Astrocyte (in vitro differentiated cells and primary cell): ENCODE measurements at regions not wholly inside any gene's neighbourhood (a gene's known extent, or its start where the extent isn't known, plus 50 kb on each side); places are given as distances from the start of the nearest gene placed in this dataset.

Experiments
- DNase-seq: peaks from one replicate; pipeline ENCODE4 v3.0.0-alpha.2; 2010; ENCODE audit warnings: low read depth
- FAIRE-seq: peaks from 2 replicates; lab custom pipeline; 2011; peaks lifted over from hg19 to GRCh38; lab: Jason Lieb, UNC
- H2AFZ ChIP-seq: 2 replicates; pipeline ENCODE4 v1.6.0; 2012; ENCODE audit warnings: low read depth, low read length, inconsistent platforms
- H3K27ac ChIP-seq: 2 replicates; pipeline ENCODE4 v1.5.1; 2011; ENCODE audit warnings: low read depth, low read length, inconsistent platforms
- H3K27me3 ChIP-seq: 2 replicates; pipeline ENCODE4 v1.6.0; 2011; ENCODE audit warnings: low read length, inconsistent platforms; ENCODE audit not compliant: insufficient read depth
- H3K36me3 ChIP-seq: 2 replicates; pipeline ENCODE4 v1.5.1; 2011; ENCODE audit warnings: low read length, inconsistent platforms; ENCODE audit not compliant: insufficient read depth
- H3K4me1 ChIP-seq: 2 replicates; pipeline ENCODE4 v1.5.1; 2011; ENCODE audit warnings: low read length, inconsistent platforms; ENCODE audit not compliant: insufficient read depth
- H3K4me2 ChIP-seq: 2 replicates; pipeline ENCODE4 v1.6.0; 2012; ENCODE audit warnings: low read length, inconsistent platforms
- H3K4me3 ChIP-seq: 2 replicates; pipeline ENCODE4 v1.5.1; 2011; ENCODE audit warnings: low read depth, mild to moderate bottlenecking, low read length, inconsistent platforms; ENCODE audit not compliant: insufficient read depth
- H3K79me2 ChIP-seq: 2 replicates; pipeline ENCODE4 v1.6.0; 2012; ENCODE audit warnings: mild to moderate bottlenecking, low read length, inconsistent platforms; ENCODE audit not compliant: insufficient read depth
- H3K9ac ChIP-seq: 2 replicates; pipeline ENCODE4 v1.6.0; 2012; ENCODE audit warnings: mild to moderate bottlenecking, low read length, inconsistent platforms
- H3K9me3 ChIP-seq: 2 replicates; pipeline ENCODE4 v1.5.1; 2012; ENCODE audit warnings: low read depth, mild to moderate bottlenecking, low read length, inconsistent platforms; ENCODE audit not compliant: insufficient read depth
- H4K20me1 ChIP-seq: 2 replicates; pipeline ENCODE4 v1.6.0; 2012; ENCODE audit warnings: low read length, inconsistent platforms; ENCODE audit not compliant: insufficient read depth
- H3K27ac Mint-ChIP-seq: one replicate; pipeline ENCODE4 v1.8.0; 2021; ENCODE audit warnings: mild to moderate bottlenecking, mixed read lengths; ENCODE audit not compliant: unreplicated experiment
- H3K27me3 Mint-ChIP-seq: one replicate; pipeline ENCODE4 v1.8.0; 2021; ENCODE audit warnings: low read depth, mixed read lengths; ENCODE audit not compliant: unreplicated experiment
- H3K36me3 Mint-ChIP-seq: one replicate; pipeline ENCODE4 v1.8.0; 2021; ENCODE audit warnings: low read depth, mixed read lengths; ENCODE audit not compliant: unreplicated experiment
- H3K4me1 Mint-ChIP-seq: one replicate; pipeline ENCODE4 v1.8.0; 2021; ENCODE audit warnings: low read depth, mixed read lengths; ENCODE audit not compliant: unreplicated experiment
- H3K4me3 Mint-ChIP-seq: one replicate; pipeline ENCODE4 v1.8.0; 2021; ENCODE audit warnings: mild to moderate bottlenecking, moderate library complexity, mixed read lengths; ENCODE audit not compliant: unreplicated experiment
- H3K9me3 Mint-ChIP-seq: one replicate; pipeline ENCODE4 v1.8.0; 2021; ENCODE audit warnings: mild to moderate bottlenecking, mixed read lengths; ENCODE audit not compliant: unreplicated experiment
- CTCF ChIP-seq: IDR thresholded peaks from 2 replicates; pipeline ENCODE4 v1.5.1; 2011; ENCODE audit warnings: low read depth, mild to moderate bottlenecking, inconsistent platforms, low read length, moderate library complexity; ENCODE audit not compliant: insufficient read depth
- EZH2 ChIP-seq: IDR thresholded peaks from 2 replicates; pipeline ENCODE4 v1.6.1; 2012; ENCODE audit warnings: mild to moderate bottlenecking, low read length, inconsistent platforms; ENCODE audit not compliant: insufficient read depth

DNA sequence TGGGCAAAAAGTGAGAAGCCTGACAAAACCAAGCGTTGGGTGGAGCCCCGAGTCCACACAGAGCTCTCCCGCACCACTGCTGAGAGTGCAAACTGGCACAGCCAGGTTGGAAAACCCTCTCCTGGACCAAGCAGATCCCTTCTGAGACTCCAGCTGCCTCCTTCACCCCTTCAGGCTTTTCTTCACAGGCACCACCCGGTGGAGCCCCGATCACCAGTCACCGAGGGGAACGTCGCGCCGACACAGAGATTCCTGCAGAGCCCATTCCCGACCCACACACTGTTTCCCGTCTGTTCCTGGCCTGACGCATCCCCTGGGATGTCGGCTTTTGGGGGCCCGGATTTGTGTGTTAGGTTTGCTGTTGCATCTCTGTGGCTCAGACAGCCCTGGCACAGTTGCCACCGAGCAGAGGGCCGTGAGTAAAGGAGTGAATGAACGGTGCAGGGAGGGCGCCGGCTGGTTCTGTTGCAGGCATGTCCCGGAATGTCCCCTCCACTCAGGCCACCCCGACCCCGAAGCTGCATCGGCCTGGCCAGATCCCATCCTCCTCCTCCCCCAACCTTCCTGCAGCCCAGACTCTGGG lies 51.0 kb upstream of the INPP5A start:
- Mint-ChIP-seq H3K9me3 (no peaks in the 10 kb centered on the region), H3K36me3 (no peaks in the 10 kb centered on the region), H3K4me1 (peaks cover 8% of the 10 kb centered on the region), H3K27ac (no peak overlapping the region), H3K27me3 (peaks cover 30% of the 10 kb centered on the region), H3K4me3 (no peak overlapping the region)
- DNase-seq, result no peak
- Histone ChIP-seq H3K4me3 (no peak overlapping the region), H3K9ac (no peak overlapping the region), H3K9me3 (no peaks in the 10 kb centered on the region), H3K36me3 (no peaks in the 10 kb centered on the region), H3K4me1 (peaks cover 20% of the 10 kb centered on the region), H2AFZ (no peak overlapping the region), H4K20me1 (no peaks in the 10 kb centered on the region), H3K4me2 (no peak overlapping the region), H3K27me3 (no peaks in the 10 kb centered on the region), H3K79me2 (no peaks in the 10 kb centered on the region), H3K27ac (no peak overlapping the region)
- no peak for FAIRE-seq
- TF ChIP-seq CTCF, result no peak

DNA sequence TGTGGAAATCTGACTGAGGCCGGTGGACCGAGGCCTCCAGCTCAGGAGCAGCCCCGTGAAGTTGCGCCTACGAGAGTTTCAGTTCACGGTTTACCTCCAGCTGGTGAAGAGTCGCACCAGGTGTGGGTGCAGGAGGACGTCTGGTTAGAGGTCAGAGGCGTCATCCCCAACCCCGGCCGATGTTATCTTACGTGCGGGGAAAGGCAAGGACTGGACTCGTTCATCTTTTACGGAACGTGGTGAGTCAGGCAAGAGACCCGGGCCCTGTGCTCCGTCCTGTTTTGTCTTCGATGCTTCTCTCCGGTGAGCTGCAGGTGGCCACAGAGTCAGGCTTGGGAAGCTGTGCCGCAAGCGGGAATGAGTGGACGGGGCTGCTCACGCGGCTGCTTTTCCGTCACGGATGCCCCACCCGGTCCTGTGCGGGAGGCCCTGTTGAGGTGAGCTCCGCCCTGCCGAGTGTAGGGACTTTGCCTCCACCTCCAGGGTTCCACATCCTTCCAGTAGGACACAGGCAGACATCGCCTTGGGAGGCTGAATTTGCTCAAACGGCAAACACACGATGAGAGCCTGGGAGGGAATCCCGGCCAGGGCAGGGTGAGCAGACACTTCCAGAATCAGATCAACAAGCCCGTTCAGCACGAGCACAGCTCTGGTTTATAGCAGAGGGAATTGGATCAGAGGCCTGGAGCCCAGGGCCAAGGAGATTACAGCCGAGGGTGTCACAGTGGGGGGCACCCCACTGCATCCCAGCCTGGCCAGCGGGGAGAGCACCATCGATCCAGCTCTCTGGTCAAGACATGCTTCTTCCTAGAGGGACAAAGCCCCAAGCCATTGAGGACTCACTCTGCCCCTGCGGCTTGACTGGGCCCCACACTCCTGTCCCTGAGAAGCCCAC lies 50.1 kb upstream of the INPP5A start:
- Mint-ChIP-seq H3K27me3 (peaks cover 35% of the 10 kb centered on the region), H3K4me3 (no peak overlapping the region), H3K27ac (no peak overlapping the region), H3K36me3 (no peaks in the 10 kb centered on the region), H3K9me3 (no peaks in the 10 kb centered on the region), H3K4me1 (peaks cover under 1% of the 10 kb centered on the region)
- H3K79me2 ChIP-seq, result no peaks in the 10 kb centered on the region
- H3K36me3 ChIP-seq, result no peaks in the 10 kb centered on the region
- FAIRE-seq, result no peak
- no peak overlapping the region for H3K27ac ChIP-seq
- no peaks in the 10 kb centered on the region for H4K20me1 ChIP-seq
- no peaks in the 10 kb centered on the region for H3K9me3 ChIP-seq
- TF ChIP-seq EZH2, result no peak
- TF ChIP-seq CTCF, result no peak
- no peak for DNase-seq
- no peak overlapping the region for H3K4me3 ChIP-seq
- H2AFZ ChIP-seq, result no peak overlapping the region
- H3K4me2 ChIP-seq, result no peak overlapping the region
- H3K4me1 ChIP-seq, result peaks cover 11% of the 10 kb centered on the region
- no peak overlapping the region for H3K9ac ChIP-seq
- no peaks in the 10 kb centered on the region for H3K27me3 ChIP-seq
